Ishikawa (cell line): ENCODE measurements at regions not wholly inside any gene's neighbourhood (a gene's known extent, or its start where the extent isn't known, plus 50 kb on each side); places are given as distances from the start of the nearest gene placed in this dataset.

Experiments
- CEBPB ChIP-seq: IDR thresholded peaks from 2 replicates; pipeline ENCODE4 v1.6.1; 2012
- CREB1 ChIP-seq: IDR thresholded peaks from 2 replicates; pipeline ENCODE4 v1.6.1; 2012; ENCODE audit warnings: low read depth
- EGR1 ChIP-seq: IDR thresholded peaks from 2 replicates; pipeline ENCODE4 v1.6.1; 2012
- EP300 ChIP-seq: IDR thresholded peaks from 2 replicates; pipeline ENCODE4 v1.6.1; 2012; ENCODE audit warnings: borderline replicate concordance
- FOXM1 ChIP-seq: IDR thresholded peaks from 2 replicates; pipeline ENCODE4 v1.6.1; 2012; ENCODE audit warnings: low read depth, borderline replicate concordance
- NFIC ChIP-seq: IDR thresholded peaks from 2 replicates; pipeline ENCODE4 v1.6.1; 2012
- RAD21 ChIP-seq: IDR thresholded peaks from 2 replicates; pipeline ENCODE4 v1.6.1; 2012; ENCODE audit warnings: low read depth
- TAF1 ChIP-seq: IDR thresholded peaks from 2 replicates; pipeline ENCODE4 v1.6.1; 2012; ENCODE audit warnings: low read depth, mild to moderate bottlenecking
- TCF12 ChIP-seq: IDR thresholded peaks from 2 replicates; pipeline ENCODE4 v1.6.1; 2012; ENCODE audit warnings: low read depth
- TEAD4 ChIP-seq: IDR thresholded peaks from 2 replicates; pipeline ENCODE4 v1.6.1; 2012
- YY1 ChIP-seq: IDR thresholded peaks from 2 replicates; pipeline ENCODE4 v1.6.1; 2012; ENCODE audit warnings: low read depth
- ZBTB7A ChIP-seq: IDR thresholded peaks from 2 replicates; pipeline ENCODE4 v1.6.1; 2012; ENCODE audit warnings: low read depth
- TF ChIP-seq, protein P1 (sequence below): IDR thresholded peaks from 2 replicates; pipeline ENCODE4 v1.6.1; 2012; ENCODE audit warnings: low read depth, mild to moderate bottlenecking
- TF ChIP-seq, protein P2 (sequence below): IDR thresholded peaks from 2 replicates; pipeline ENCODE4 v1.6.1; 2012
- TF ChIP-seq, protein P3 (sequence below): IDR thresholded peaks from 2 replicates; pipeline ENCODE4 v1.6.1; 2012

DNA sequence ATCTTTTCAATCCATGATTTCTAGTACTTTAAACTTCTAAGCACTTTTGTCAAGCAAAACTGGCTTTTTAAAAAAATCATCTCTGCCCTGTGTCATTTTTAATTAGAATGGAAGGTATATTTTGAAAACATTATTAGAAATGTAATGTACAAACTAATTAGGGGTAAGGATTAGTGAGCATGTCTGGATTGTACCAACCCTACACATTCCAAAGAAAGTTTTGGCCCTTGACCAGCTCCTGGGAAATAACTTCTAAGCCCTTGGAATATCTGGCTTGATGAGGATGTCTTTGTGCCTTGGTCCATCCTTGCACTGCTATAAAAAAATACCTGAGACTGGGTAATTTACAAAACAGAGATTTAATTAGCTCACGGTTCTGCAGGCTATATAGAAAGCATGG, 876.5 kb downstream of the RAPGEF2 start:
- TF ChIP-seq, protein P1, sequence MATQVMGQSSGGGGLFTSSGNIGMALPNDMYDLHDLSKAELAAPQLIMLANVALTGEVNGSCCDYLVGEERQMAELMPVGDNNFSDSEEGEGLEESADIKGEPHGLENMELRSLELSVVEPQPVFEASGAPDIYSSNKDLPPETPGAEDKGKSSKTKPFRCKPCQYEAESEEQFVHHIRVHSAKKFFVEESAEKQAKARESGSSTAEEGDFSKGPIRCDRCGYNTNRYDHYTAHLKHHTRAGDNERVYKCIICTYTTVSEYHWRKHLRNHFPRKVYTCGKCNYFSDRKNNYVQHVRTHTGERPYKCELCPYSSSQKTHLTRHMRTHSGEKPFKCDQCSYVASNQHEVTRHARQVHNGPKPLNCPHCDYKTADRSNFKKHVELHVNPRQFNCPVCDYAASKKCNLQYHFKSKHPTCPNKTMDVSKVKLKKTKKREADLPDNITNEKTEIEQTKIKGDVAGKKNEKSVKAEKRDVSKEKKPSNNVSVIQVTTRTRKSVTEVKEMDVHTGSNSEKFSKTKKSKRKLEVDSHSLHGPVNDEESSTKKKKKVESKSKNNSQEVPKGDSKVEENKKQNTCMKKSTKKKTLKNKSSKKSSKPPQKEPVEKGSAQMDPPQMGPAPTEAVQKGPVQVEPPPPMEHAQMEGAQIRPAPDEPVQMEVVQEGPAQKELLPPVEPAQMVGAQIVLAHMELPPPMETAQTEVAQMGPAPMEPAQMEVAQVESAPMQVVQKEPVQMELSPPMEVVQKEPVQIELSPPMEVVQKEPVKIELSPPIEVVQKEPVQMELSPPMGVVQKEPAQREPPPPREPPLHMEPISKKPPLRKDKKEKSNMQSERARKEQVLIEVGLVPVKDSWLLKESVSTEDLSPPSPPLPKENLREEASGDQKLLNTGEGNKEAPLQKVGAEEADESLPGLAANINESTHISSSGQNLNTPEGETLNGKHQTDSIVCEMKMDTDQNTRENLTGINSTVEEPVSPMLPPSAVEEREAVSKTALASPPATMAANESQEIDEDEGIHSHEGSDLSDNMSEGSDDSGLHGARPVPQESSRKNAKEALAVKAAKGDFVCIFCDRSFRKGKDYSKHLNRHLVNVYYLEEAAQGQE = no peak
- TF ChIP-seq, protein P2, sequence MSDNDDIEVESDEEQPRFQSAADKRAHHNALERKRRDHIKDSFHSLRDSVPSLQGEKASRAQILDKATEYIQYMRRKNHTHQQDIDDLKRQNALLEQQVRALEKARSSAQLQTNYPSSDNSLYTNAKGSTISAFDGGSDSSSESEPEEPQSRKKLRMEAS = no peak
- TF ChIP-seq CEBPB (no peak), FOXM1 (no peak), TAF1 (no peak), CREB1 (no peak), NFIC (no peak), TCF12 (no peak), TEAD4 (no peak)
- TF ChIP-seq, protein P3, sequence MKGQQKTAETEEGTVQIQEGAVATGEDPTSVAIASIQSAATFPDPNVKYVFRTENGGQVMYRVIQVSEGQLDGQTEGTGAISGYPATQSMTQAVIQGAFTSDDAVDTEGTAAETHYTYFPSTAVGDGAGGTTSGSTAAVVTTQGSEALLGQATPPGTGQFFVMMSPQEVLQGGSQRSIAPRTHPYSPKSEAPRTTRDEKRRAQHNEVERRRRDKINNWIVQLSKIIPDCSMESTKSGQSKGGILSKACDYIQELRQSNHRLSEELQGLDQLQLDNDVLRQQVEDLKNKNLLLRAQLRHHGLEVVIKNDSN = no peak

DNA sequence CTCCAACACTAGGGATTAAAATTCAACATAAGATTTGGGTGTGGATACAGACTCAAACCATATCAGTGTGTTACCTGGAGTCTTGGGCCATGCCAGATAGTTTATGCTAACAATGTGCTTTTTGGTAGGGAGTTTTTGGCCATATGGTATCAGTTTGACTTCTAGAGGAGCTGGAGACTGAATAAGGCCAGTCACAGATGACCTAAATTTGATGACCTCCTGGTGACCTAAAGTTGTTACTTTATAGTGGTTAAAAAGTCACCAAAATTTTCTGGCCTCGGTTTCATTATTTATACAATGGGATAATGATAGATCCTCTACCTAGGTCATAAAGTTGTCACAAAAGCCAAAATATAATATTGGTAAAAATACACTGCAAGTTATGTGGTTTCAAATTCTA, 877.1 kb downstream of the RAPGEF2 start:
- no peak for TF ChIP-seq ZBTB7A
- TF ChIP-seq YY1 = no peak
- TF ChIP-seq FOXM1 = no peak
- TF ChIP-seq, protein P3 = no peak
- TF ChIP-seq, protein P2 = no peak
- TF ChIP-seq RAD21 = no peak
- no peak for TF ChIP-seq EGR1
- TF ChIP-seq TEAD4 = no peak
- no peak for TF ChIP-seq CEBPB
- TF ChIP-seq CREB1 = no peak
- TF ChIP-seq TCF12 = no peak
- TF ChIP-seq NFIC = no peak
- TF ChIP-seq, protein P1 = no peak
- TF ChIP-seq EP300 = no peak
- no peak for TF ChIP-seq TAF1

DNA sequence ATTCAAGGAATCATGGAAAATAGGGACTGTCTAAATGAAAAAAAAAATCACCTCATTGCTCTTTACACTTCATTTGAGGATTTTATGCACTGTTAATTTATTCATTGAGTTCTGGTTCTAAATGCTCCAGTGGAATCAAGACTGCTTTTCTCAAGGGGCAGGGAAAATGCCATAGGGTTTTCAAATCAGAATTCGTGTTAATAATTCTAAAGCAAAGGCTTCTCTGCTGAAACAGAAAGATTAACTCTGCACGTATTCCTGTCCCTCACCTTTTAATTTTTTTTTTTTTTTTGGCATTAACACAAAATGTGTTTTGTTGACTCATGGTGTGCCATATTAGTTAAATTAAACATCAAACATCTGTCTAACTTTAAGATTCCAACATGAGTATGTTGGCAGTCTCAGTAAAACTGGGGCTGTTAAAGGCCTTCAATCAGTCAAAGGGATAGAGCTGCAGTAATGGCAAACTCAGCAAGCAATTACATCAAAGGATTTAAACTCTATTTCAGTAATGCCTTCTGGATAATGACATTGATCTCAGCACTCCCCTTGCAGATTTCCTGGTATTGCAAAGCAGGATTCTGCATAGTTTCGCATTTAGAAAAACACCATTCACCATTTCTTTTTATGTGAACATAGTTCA, 878.1 kb downstream of the RAPGEF2 start:
- TF ChIP-seq, protein P1 = no peak
- TF ChIP-seq TEAD4 (no peak), NFIC (no peak), TCF12 (no peak), ZBTB7A (no peak), RAD21 (no peak), TAF1 (no peak)
- TF ChIP-seq, protein P2 = no peak

DNA sequence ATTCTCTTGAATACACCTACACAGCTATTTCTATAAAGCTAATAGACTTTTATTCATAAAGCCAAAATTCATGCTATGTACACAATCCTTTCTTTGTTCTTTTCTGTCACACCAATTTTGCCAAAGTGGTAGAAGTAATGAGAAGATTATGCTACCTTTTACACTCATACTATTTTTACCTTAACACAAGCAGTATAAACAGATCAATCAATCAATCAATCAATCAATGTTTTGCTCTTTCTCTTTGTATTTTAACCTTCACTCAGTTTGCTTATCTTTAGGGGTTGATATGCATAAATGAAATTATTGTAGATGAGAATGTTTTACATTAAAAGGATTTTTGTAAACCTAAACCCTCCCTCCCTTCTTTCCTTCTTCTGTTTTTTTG, 878.6 kb downstream of the RAPGEF2 start:
- TF ChIP-seq CEBPB = no peak
- TF ChIP-seq, protein P1 = no peak
- TF ChIP-seq TCF12 = no peak
- no peak for TF ChIP-seq FOXM1
- no peak for TF ChIP-seq TEAD4
